NB4 (cell line): ENCODE measurements at regions not wholly inside any gene's neighbourhood (a gene's known extent, or its start where the extent isn't known, plus 50 kb on each side); places are given as distances from the start of the nearest gene placed in this dataset.

Experiments
- POLR2A ChIP-seq: IDR thresholded peaks from 2 replicates; pipeline ENCODE4 v1.6.1; 2011; ENCODE audit warnings: mild to moderate bottlenecking; ENCODE audit not compliant: insufficient read length; ENCODE audit errors: extremely low read depth
- TF ChIP-seq, protein P1 (sequence below): IDR thresholded peaks from one replicate; pipeline ENCODE4 v1.5.1; 2012; ENCODE audit warnings: low read depth, low read length

- TF ChIP-seq POLR2A = no peak
- TF ChIP-seq, protein P1, sequence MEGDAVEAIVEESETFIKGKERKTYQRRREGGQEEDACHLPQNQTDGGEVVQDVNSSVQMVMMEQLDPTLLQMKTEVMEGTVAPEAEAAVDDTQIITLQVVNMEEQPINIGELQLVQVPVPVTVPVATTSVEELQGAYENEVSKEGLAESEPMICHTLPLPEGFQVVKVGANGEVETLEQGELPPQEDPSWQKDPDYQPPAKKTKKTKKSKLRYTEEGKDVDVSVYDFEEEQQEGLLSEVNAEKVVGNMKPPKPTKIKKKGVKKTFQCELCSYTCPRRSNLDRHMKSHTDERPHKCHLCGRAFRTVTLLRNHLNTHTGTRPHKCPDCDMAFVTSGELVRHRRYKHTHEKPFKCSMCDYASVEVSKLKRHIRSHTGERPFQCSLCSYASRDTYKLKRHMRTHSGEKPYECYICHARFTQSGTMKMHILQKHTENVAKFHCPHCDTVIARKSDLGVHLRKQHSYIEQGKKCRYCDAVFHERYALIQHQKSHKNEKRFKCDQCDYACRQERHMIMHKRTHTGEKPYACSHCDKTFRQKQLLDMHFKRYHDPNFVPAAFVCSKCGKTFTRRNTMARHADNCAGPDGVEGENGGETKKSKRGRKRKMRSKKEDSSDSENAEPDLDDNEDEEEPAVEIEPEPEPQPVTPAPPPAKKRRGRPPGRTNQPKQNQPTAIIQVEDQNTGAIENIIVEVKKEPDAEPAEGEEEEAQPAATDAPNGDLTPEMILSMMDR = no peak
Observed at GRCh38 chr5:126359884-126360283, 63.3 kb upstream of the GRAMD2B start.
